A549 (cell line): ENCODE measurements at regions not wholly inside any gene's neighbourhood (a gene's known extent, or its start where the extent isn't known, plus 50 kb on each side); places are given as distances from the start of the nearest gene placed in this dataset.

Experiments used
- BCL3 ChIP-seq: fragments of >200 bp; sonication (Bioruptor Twin); formaldehyde crosslinking; IDR thresholded peaks from 3 replicates; pipeline ENCODE4 v1.6.1; 2016
- CTCF ChIP-seq: fragments of >200 bp; sonication (Bioruptor Twin); formaldehyde crosslinking; IDR thresholded peaks from 3 replicates; pipeline ENCODE4 v1.5.1; 2016
- REST ChIP-seq: fragments of 200-600 bp; sonication (generic); IDR thresholded peaks from 2 replicates; pipeline ENCODE4 v1.6.1; 2016; ENCODE audit warnings: antibody characterized with exemption, mild to moderate bottlenecking, moderate library complexity

- TF ChIP-seq REST: no peak
- no peak for TF ChIP-seq BCL3
- no peak for TF ChIP-seq CTCF
Observed at GRCh38 chr14:28242895-28243294, 523.7 kb upstream of the FOXG1 start.
